K562 (cell line): ENCODE measurements at regions not wholly inside any gene's neighbourhood (a gene's known extent, or its start where the extent isn't known, plus 50 kb on each side); places are given as distances from the start of the nearest gene placed in this dataset.

Experiments
- JUND ChIP-seq, 2 experiments: IDR thresholded peaks; 2 replicates in 1 of 2; 3 replicates in 1 of 2; pipeline ENCODE4 v1.6.1; 2011; ENCODE audit warnings: borderline replicate concordance in 2 of 2, low read depth in 2 of 2, low read length in 2 of 2, improper control_type of control experiment in 1 of 2, missing biosample characterization in 1 of 2, missing genetic modification characterization in 1 of 2, missing genetic modification reagents in 1 of 2
- SMAD1 ChIP-seq: fragments of 150-350 bp; IDR thresholded peaks from 2 replicates; pipeline ENCODE4 v1.6.1; 2014; ENCODE audit warnings: low read length, low read depth; ENCODE audit not compliant: partially characterized antibody
- ZKSCAN1 ChIP-seq: fragments of 150-350 bp; IDR thresholded peaks from 2 replicates; pipeline ENCODE4 v1.6.1; 2016; ENCODE audit warnings: low read depth, low read length
- ZNF24 ChIP-seq: fragments of 450-650 bp; IDR thresholded peaks from 2 replicates; pipeline ENCODE4 v1.6.1; 2016
- TF ChIP-seq, protein P1 (sequence below): fragments of 450-650 bp; IDR thresholded peaks from 2 replicates; pipeline ENCODE4 v1.6.1; 2018; ENCODE audit not compliant: partially characterized antibody
- TF ChIP-seq, protein P2 (sequence below), 2 experiments: fragments of 450-650 bp; formaldehyde crosslinking in 1 of 2; IDR thresholded peaks; 2 replicates each; pipeline versions ENCODE4 v1.4.0 to v1.6.1; 2014 to 2020; ENCODE audit warnings: mild to moderate bottlenecking in 2 of 2, borderline replicate concordance in 1 of 2, low read depth in 1 of 2
- TF ChIP-seq, protein P3 (sequence below), 2 experiments: fragments of 200-800 bp in 1 of 2; sonication (Bioruptor generic) in 1 of 2; sonication (generic) in 1 of 2; formaldehyde crosslinking in 1 of 2; IDR thresholded peaks in 1 of 2; conservative IDR thresholded peaks in 1 of 2; 2 replicates each; pipeline versions ENCODE4 v1.5.0 to v1.6.1; 2016 to 2020; ENCODE audit warnings: missing compliant biosample characterization in 1 of 2, missing genetic modification characterization in 1 of 2, missing genetic modification reagents in 1 of 2
- TF ChIP-seq, protein P4 (sequence below), 3 experiments: IDR thresholded peaks in 2 of 3; conservative IDR thresholded peaks in 1 of 3; 2 replicates each; pipeline ENCODE4 v1.5.1; 2011 to 2012; ENCODE audit warnings: low read length in 3 of 3, mild to moderate bottlenecking in 3 of 3, control low read depth in 2 of 3, improper control_type of control experiment in 1 of 3, inconsistent platforms in 1 of 3, low read depth in 1 of 3, mixed read lengths in 1 of 3, moderate library complexity in 1 of 3; ENCODE audit not compliant: insufficient read depth in 2 of 3

DNA sequence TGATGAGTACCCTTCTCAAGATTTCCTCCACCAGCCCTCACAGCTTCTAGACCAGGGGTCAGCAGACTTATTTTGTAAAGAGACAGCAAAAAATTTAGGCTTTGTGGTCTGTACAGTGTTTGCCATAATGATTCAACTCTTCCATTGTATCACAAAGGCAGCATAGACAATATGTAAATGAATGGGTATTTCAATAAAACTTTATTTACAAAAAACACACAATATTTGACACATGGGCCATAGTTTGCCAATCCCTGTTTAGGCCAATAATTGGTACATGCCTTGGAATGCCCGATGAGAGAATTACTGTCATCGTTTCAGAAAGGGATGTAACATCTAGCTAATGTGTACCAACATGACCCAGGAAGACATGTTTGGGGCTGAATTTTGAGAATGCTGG, 178.9 kb upstream of the GALNT2 start:
- TF ChIP-seq ZKSCAN1 (no peak), SMAD1 (no peak), JUND (IDR thresholded peaks at IDR 0.05; ENCODE audit: borderline replicate concordance, low read depth, low read length) (no peak), JUND (tag; IDR thresholded peaks at IDR 0.05; ENCODE audit: borderline replicate concordance, low read depth, low read length) (no peak), ZNF24 (no peak)
- TF ChIP-seq, protein P1, sequence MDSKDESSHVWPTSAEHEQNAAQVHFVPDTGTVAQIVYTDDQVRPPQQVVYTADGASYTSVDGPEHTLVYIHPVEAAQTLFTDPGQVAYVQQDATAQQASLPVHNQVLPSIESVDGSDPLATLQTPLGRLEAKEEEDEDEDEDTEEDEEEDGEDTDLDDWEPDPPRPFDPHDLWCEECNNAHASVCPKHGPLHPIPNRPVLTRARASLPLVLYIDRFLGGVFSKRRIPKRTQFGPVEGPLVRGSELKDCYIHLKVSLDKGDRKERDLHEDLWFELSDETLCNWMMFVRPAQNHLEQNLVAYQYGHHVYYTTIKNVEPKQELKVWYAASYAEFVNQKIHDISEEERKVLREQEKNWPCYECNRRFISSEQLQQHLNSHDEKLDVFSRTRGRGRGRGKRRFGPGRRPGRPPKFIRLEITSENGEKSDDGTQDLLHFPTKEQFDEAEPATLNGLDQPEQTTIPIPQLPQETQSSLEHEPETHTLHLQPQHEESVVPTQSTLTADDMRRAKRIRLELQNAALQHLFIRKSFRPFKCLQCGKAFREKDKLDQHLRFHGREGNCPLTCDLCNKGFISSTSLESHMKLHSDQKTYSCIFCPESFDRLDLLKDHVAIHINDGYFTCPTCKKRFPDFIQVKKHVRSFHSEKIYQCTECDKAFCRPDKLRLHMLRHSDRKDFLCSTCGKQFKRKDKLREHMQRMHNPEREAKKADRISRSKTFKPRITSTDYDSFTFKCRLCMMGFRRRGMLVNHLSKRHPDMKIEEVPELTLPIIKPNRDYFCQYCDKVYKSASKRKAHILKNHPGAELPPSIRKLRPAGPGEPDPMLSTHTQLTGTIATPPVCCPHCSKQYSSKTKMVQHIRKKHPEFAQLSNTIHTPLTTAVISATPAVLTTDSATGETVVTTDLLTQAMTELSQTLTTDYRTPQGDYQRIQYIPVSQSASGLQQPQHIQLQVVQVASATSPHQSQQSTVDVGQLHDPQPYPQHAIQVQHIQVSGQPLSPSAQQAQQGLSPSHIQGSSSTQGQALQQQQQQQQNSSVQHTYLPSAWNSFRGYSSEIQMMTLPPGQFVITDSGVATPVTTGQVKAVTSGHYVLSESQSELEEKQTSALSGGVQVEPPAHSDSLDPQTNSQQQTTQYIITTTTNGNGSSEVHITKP = no peak
- TF ChIP-seq, protein P2, sequence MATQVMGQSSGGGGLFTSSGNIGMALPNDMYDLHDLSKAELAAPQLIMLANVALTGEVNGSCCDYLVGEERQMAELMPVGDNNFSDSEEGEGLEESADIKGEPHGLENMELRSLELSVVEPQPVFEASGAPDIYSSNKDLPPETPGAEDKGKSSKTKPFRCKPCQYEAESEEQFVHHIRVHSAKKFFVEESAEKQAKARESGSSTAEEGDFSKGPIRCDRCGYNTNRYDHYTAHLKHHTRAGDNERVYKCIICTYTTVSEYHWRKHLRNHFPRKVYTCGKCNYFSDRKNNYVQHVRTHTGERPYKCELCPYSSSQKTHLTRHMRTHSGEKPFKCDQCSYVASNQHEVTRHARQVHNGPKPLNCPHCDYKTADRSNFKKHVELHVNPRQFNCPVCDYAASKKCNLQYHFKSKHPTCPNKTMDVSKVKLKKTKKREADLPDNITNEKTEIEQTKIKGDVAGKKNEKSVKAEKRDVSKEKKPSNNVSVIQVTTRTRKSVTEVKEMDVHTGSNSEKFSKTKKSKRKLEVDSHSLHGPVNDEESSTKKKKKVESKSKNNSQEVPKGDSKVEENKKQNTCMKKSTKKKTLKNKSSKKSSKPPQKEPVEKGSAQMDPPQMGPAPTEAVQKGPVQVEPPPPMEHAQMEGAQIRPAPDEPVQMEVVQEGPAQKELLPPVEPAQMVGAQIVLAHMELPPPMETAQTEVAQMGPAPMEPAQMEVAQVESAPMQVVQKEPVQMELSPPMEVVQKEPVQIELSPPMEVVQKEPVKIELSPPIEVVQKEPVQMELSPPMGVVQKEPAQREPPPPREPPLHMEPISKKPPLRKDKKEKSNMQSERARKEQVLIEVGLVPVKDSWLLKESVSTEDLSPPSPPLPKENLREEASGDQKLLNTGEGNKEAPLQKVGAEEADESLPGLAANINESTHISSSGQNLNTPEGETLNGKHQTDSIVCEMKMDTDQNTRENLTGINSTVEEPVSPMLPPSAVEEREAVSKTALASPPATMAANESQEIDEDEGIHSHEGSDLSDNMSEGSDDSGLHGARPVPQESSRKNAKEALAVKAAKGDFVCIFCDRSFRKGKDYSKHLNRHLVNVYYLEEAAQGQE (IDR thresholded peaks at IDR 0.05; ENCODE audit: borderline replicate concordance) = no peak
- TF ChIP-seq, protein P2 (CRISPR knock-in tag; IDR thresholded peaks at IDR 0.05; ENCODE audit: low read depth) = no peak
- TF ChIP-seq, protein P3, sequence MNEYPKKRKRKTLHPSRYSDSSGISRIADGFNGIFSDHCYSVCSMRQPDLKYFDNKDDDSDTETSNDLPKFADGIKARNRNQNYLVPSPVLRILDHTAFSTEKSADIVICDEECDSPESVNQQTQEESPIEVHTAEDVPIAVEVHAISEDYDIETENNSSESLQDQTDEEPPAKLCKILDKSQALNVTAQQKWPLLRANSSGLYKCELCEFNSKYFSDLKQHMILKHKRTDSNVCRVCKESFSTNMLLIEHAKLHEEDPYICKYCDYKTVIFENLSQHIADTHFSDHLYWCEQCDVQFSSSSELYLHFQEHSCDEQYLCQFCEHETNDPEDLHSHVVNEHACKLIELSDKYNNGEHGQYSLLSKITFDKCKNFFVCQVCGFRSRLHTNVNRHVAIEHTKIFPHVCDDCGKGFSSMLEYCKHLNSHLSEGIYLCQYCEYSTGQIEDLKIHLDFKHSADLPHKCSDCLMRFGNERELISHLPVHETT (CRISPR knock-in tag; conservative IDR thresholded peaks at IDR 0.05 in 1 of 2, IDR thresholded peaks at IDR 0.05 in 1 of 2) = no peak
- TF ChIP-seq, protein P4, sequence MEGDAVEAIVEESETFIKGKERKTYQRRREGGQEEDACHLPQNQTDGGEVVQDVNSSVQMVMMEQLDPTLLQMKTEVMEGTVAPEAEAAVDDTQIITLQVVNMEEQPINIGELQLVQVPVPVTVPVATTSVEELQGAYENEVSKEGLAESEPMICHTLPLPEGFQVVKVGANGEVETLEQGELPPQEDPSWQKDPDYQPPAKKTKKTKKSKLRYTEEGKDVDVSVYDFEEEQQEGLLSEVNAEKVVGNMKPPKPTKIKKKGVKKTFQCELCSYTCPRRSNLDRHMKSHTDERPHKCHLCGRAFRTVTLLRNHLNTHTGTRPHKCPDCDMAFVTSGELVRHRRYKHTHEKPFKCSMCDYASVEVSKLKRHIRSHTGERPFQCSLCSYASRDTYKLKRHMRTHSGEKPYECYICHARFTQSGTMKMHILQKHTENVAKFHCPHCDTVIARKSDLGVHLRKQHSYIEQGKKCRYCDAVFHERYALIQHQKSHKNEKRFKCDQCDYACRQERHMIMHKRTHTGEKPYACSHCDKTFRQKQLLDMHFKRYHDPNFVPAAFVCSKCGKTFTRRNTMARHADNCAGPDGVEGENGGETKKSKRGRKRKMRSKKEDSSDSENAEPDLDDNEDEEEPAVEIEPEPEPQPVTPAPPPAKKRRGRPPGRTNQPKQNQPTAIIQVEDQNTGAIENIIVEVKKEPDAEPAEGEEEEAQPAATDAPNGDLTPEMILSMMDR (IDR thresholded peaks at IDR 0.05 in 2 of 3, conservative IDR thresholded peaks at IDR 0.05 in 1 of 3; ENCODE audit: insufficient read depth in 2 of 3, low read depth in 1 of 3, low read length in 3 of 3) = no peak
